ENCODE measurements at regions not wholly inside any gene's neighbourhood (a gene's known extent, or its start where the extent isn't known, plus 50 kb on each side); places are given as distances from the start of the nearest gene placed in this dataset.

- TF ChIP-seq CTCF (IDR thresholded peaks at IDR 0.05) (no peak), POLR2A (IDR thresholded peaks at IDR 0.05) (no peak)
These were observed 214.6 kb upstream of the CNR1 start for GRCh38 chr6:88380618-88381288.

Measured in Peyer's patch (tissue), 4 donors.